PC-3 (cell line): ENCODE measurements at regions not wholly inside any gene's neighbourhood (a gene's known extent, or its start where the extent isn't known, plus 50 kb on each side); places are given as distances from the start of the nearest gene placed in this dataset.

Experiments
- EZH2 ChIP-seq: fragments of 300-600 bp; sonication (generic); IDR thresholded peaks from one replicate; pipeline ENCODE4 v1.6.1; 2017; ENCODE audit warnings: antibody characterized with exemption, mild to moderate bottlenecking, low read length; ENCODE audit not compliant: unreplicated experiment
- TF ChIP-seq, protein P1 (sequence below): fragments of 300-600 bp; sonication (generic); conservative IDR thresholded peaks from 2 replicates; pipeline ENCODE4 v1.5.1; 2017; ENCODE audit warnings: antibody characterized with exemption, low read depth, mild to moderate bottlenecking, low read length

DNA sequence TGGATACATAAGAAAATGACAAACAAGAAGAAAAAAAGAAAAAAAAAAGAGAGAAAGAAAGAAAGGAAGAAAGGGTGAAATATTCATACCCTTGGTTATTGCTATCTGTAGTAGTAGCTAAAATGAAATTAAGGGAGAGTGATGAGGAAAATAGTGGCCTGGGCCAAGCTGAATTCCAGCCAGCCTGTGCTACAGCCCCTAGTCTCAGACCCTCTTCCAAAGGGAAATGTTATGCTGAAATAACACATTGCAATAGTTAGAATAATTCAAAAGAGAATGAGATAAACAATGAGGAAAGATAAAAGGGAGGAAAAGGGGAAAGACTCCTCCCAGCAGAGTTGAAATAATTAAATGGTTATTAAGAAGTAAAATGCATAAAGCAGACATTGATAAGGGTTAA lies 268.4 kb upstream of the ROBO1 start:
- TF ChIP-seq, protein P1, sequence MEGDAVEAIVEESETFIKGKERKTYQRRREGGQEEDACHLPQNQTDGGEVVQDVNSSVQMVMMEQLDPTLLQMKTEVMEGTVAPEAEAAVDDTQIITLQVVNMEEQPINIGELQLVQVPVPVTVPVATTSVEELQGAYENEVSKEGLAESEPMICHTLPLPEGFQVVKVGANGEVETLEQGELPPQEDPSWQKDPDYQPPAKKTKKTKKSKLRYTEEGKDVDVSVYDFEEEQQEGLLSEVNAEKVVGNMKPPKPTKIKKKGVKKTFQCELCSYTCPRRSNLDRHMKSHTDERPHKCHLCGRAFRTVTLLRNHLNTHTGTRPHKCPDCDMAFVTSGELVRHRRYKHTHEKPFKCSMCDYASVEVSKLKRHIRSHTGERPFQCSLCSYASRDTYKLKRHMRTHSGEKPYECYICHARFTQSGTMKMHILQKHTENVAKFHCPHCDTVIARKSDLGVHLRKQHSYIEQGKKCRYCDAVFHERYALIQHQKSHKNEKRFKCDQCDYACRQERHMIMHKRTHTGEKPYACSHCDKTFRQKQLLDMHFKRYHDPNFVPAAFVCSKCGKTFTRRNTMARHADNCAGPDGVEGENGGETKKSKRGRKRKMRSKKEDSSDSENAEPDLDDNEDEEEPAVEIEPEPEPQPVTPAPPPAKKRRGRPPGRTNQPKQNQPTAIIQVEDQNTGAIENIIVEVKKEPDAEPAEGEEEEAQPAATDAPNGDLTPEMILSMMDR, result no peak
- no peak for TF ChIP-seq EZH2
